Esophagus muscularis mucosa (tissue), 4 donors: ENCODE measurements at regions not wholly inside any gene's neighbourhood (a gene's known extent, or its start where the extent isn't known, plus 50 kb on each side); places are given as distances from the start of the nearest gene placed in this dataset.

ENCODE experiments used
- DNase-seq: peaks from one replicate; pipeline ENCODE4 v3.0.0-alpha.2; 2017; ENCODE audit errors: extremely low spot score
- H3K27ac ChIP-seq, 4 donors: fragments of 200-600 bp; sonication (generic); replicated peaks in 1 of 4; 1 replicate in 3 of 4; 2 replicates in 1 of 4; pipeline ENCODE4 v1.5.1; 2016 to 2019; ENCODE audit warnings: mild to moderate bottlenecking in 1 of 4
- H3K27me3 ChIP-seq, 4 donors: fragments of 200-600 bp; sonication (generic); one replicate each; pipeline versions ENCODE4 v1.5.1 to v1.6.0; 2016 to 2019
- H3K36me3 ChIP-seq, 4 donors: fragments of 200-600 bp; sonication (generic); one replicate each; pipeline ENCODE4 v1.5.1; 2016 to 2019
- H3K4me1 ChIP-seq, 4 donors: fragments of 200-600 bp; sonication (generic); one replicate each; pipeline ENCODE4 v1.5.1; 2016 to 2019
- H3K4me3 ChIP-seq, 4 donors: fragments of 200-600 bp; sonication (generic); 1 replicate in 2 of 4; 2 replicates in 2 of 4; pipeline ENCODE4 v1.5.1; 2016 to 2019; ENCODE audit warnings: mild to moderate bottlenecking in 4 of 4, moderate library complexity in 1 of 4
- H3K9me3 ChIP-seq, 4 donors: fragments of 200-600 bp; sonication (generic); 1 replicate in 3 of 4; 2 replicates in 1 of 4; pipeline ENCODE4 v1.5.1; 2016 to 2019
- EP300 ChIP-seq: sonication (generic); formaldehyde crosslinking; IDR thresholded peaks from one replicate; pipeline ENCODE4 v1.6.1; 2017; ENCODE audit warnings: antibody characterized with exemption
- POLR2A ChIP-seq: fragments of 450-650 bp; IDR thresholded peaks from one replicate; pipeline ENCODE4 v1.6.1; 2017; ENCODE audit warnings: antibody characterized with exemption, moderate library complexity, mild to moderate bottlenecking, low read depth
- POLR2AphosphoS5 ChIP-seq, 2 donors: sonication (generic); formaldehyde crosslinking; IDR thresholded peaks; one replicate each; pipeline ENCODE4 v1.6.1; 2017; ENCODE audit warnings: antibody characterized with exemption in 2 of 2
- WGBS: methylation state at CpG from one replicate; pipeline ENCODE4 v1.1.5; 2018; 5-methylcytosine and 5-hydroxymethylcytosine counted together
- intact Hi-C: fragments of 100-400 bp; cut with DNase I; formaldehyde crosslinking; loops from one replicate; pipeline ENCODE4 v1.15.1; 2023
- TF ChIP-seq, protein P1 (sequence below), 3 experiments: fragments of 200-600 bp in 2 of 3; fragments of 450-650 bp in 1 of 3; sonication (generic) in 2 of 3; IDR thresholded peaks; one replicate each; pipeline ENCODE4 v1.5.1; 2017 to 2019; ENCODE audit warnings: antibody characterized with exemption in 3 of 3, mild to moderate bottlenecking in 2 of 3, moderate library complexity in 1 of 3

DNA sequence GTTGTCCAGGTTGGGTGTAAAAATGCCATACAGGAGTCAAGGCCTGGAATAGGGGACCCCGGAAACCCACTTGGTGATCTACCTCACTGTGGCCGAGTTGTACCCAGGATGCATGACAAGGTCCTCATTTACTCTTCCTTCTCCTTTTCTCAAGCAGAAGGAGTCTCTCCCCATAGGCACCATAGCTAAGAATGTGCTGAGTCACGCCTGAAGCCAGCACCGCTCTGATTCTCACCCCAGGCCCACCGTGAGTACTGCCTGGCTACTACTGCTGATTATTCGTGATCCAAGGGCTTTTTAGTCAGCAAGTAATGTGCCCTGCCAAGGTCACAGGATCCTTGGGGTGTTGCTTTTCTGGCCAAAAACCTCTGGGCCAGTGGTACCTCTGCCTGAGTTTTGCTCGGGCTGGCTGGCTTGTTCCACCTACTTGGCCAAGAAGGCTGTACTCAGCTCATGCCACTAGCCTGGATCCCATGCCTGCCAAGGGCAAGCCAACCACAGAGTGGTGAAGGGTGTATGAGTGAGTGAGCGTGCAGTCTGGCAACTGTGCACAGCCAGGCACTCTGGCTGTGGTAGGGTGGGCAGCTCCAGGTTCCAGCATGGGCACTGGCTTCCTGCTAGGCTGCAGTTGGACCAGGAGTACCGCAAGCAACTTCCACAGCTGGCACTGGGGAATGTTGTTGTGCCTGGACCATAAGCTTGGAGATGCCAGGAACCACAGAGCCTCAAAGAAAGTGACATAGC is 650.1 kb upstream of the VRK2 start:
- no peak for TF ChIP-seq POLR2A
- TF ChIP-seq, protein P1, sequence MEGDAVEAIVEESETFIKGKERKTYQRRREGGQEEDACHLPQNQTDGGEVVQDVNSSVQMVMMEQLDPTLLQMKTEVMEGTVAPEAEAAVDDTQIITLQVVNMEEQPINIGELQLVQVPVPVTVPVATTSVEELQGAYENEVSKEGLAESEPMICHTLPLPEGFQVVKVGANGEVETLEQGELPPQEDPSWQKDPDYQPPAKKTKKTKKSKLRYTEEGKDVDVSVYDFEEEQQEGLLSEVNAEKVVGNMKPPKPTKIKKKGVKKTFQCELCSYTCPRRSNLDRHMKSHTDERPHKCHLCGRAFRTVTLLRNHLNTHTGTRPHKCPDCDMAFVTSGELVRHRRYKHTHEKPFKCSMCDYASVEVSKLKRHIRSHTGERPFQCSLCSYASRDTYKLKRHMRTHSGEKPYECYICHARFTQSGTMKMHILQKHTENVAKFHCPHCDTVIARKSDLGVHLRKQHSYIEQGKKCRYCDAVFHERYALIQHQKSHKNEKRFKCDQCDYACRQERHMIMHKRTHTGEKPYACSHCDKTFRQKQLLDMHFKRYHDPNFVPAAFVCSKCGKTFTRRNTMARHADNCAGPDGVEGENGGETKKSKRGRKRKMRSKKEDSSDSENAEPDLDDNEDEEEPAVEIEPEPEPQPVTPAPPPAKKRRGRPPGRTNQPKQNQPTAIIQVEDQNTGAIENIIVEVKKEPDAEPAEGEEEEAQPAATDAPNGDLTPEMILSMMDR (IDR thresholded peaks at IDR 0.05) = no peak
- TF ChIP-seq POLR2AphosphoS5 (IDR thresholded peaks at IDR 0.05) = no peak
- no peak for TF ChIP-seq EP300
- 90% methylated on average over 7 of the region's 9 CpGs for WGBS
- no peak for DNase-seq
- Histone ChIP-seq H3K27me3 (no peaks in the 10 kb centered on the region), H3K9me3 (peaks cover 0 to 13% (median 0%) of the 10 kb centered on the region in 4 donors), H3K27ac (no peak overlapping the region), H3K4me3 (no peak overlapping the region), H3K36me3 (no peaks in the 10 kb centered on the region), H3K4me1 (no peaks in the 10 kb centered on the region)
- intact Hi-C loops = no loop called here

DNA sequence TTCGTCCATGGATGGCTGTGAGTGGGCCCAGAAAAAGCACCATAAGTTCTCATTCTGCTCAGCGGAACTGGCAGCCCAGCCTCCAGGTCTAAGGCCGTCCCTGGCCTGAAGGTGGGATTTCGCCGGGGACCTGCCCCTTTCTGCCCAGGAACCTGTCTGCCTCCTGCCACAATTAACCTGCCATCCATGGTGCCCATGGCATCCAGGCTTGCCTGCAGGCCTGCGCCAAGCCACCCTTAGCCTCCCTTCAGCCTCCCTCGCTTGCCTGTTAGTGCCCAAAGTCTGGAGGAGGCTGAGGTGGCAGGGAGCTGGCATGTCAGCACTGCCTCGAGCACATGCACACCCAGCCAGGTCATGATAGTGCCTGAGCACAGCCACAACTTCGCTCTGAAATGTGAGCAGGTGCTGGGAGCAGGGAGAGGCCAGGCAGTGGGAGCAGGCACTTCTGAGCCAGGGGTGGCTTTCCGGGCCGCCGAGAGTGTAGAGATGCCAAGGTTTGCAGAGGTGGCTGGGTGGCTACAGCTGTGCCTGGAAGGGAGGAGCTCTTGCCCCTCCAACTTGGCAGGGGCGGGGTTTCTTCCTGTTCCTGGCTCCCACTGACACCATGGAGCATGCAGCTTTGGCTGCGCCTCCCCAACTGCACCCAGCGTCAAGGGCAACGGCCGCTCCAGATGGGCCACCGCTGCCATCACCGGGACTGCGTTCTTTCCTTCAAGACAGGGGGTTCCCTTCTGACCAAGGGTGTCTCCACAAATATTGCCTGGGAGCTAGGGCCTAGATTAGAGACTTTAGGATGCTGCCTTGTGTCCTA is 648.9 kb upstream of the VRK2 start:
- DNase-seq = no peak
- H3K9me3 ChIP-seq = peaks cover 0 to 13% (median 0%) of the 10 kb centered on the region in 4 donors
- no peaks in the 10 kb centered on the region for H3K27me3 ChIP-seq
- no peaks in the 10 kb centered on the region for H3K4me1 ChIP-seq
- intact Hi-C loops = no loop called here
- no peak for TF ChIP-seq POLR2A
- TF ChIP-seq, protein P1 (IDR thresholded peaks at IDR 0.05) = no peak
- no peak for TF ChIP-seq EP300
- TF ChIP-seq POLR2AphosphoS5 (IDR thresholded peaks at IDR 0.05) = no peak
- no peak overlapping the region for H3K27ac ChIP-seq
- H3K36me3 ChIP-seq = no peaks in the 10 kb centered on the region
- no peak overlapping the region for H3K4me3 ChIP-seq
- 93% methylated on average over 14 of the region's 20 CpGs for WGBS

DNA sequence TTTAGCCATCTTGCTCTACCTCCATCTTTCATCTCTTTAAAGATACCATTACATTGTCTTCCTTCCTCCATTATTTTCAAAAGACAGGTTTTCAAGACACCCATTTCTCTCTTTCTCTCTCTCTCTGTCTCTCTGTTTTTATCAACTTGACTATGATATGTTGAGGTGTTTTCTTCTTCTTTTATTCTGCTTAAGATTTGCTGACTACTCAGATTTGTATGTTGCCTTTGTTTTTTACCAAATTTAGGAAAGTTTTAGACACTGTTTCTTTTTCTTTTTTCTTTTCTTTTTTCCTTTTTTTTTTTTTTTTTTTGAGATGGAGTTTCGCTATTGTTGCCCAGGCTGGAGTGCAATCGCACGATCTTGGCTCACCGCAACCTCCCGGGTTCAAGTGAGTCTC is 647.5 kb upstream of the VRK2 start:
- WGBS = 70% methylated on average over 5 of the region's 5 CpGs
- DNase-seq = no peak
- no peak overlapping the region for H3K27ac ChIP-seq
- H3K9me3 ChIP-seq = peaks cover 0 to 13% (median 0%) of the 10 kb centered on the region in 4 donors
- H3K4me3 ChIP-seq = no peak overlapping the region
- H3K36me3 ChIP-seq = no peaks in the 10 kb centered on the region
- intact Hi-C loops = no loop called here
- TF ChIP-seq EP300 (no peak), POLR2A (no peak), POLR2AphosphoS5 (IDR thresholded peaks at IDR 0.05) (no peak)
- TF ChIP-seq, protein P1 (IDR thresholded peaks at IDR 0.05) = no peak
- no peaks in the 10 kb centered on the region for H3K4me1 ChIP-seq
- no peaks in the 10 kb centered on the region for H3K27me3 ChIP-seq

DNA sequence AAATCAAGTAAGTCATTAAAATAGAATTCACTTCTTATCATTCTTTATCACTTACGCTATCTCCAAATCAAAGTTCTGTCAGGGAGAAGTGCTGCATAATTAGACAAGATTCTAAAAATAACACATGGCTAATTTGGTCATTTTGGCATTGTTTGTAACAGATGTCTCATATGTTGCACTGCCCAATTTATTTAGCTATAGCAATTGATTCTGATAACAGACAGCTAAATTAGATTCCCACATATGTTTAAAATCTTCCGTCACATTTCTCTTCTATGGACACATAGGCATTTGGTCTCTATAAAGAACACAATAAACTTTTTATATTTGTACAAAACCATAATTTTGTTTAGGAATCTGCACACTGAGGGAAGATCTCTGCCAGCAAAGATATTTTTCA is 644.5 kb upstream of the VRK2 start:
- Histone ChIP-seq H3K4me1 (no peaks in the 10 kb centered on the region), H3K4me3 (no peak overlapping the region), H3K27me3 (no peaks in the 10 kb centered on the region), H3K27ac (no peak overlapping the region), H3K36me3 (no peaks in the 10 kb centered on the region), H3K9me3 (peaks cover 0 to 7% (median 0%) of the 10 kb centered on the region in 4 donors)
- no peak for TF ChIP-seq POLR2A
- TF ChIP-seq, protein P1 (IDR thresholded peaks at IDR 0.05) = no peak
- no peak for TF ChIP-seq EP300
- TF ChIP-seq POLR2AphosphoS5 (IDR thresholded peaks at IDR 0.05) = no peak
- intact Hi-C loops = no loop called here
- WGBS = 68% methylated on average over 2 of the region's 2 CpGs
- no peak for DNase-seq
